ENCODE measurements at regions not wholly inside any gene's neighbourhood (a gene's known extent, or its start where the extent isn't known, plus 50 kb on each side); places are given as distances from the start of the nearest gene placed in this dataset.

DNA sequence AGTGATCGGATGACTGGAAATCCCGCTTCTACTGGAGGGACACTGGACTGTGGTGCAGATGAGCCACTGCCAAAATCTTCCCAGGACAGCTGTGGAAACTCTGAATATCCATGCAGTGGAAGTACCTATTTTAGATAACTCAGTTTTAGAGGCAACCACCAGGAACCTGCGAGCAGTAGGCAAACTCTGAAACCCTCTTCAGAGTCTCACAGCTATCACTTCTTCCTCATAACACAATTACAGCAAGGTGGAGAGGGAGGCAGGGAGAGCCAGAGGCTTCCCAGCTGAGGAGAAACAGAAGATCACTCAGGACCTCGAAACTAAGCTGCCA is 322.8 kb upstream of the NT5E start:
- TF ChIP-seq, protein P1, sequence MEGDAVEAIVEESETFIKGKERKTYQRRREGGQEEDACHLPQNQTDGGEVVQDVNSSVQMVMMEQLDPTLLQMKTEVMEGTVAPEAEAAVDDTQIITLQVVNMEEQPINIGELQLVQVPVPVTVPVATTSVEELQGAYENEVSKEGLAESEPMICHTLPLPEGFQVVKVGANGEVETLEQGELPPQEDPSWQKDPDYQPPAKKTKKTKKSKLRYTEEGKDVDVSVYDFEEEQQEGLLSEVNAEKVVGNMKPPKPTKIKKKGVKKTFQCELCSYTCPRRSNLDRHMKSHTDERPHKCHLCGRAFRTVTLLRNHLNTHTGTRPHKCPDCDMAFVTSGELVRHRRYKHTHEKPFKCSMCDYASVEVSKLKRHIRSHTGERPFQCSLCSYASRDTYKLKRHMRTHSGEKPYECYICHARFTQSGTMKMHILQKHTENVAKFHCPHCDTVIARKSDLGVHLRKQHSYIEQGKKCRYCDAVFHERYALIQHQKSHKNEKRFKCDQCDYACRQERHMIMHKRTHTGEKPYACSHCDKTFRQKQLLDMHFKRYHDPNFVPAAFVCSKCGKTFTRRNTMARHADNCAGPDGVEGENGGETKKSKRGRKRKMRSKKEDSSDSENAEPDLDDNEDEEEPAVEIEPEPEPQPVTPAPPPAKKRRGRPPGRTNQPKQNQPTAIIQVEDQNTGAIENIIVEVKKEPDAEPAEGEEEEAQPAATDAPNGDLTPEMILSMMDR (IDR thresholded peaks at IDR 0.05): no peak
- TF ChIP-seq EP300 (IDR thresholded peaks at IDR 0.05): no peak
